GM12865 (cell line): ENCODE measurements at regions not wholly inside any gene's neighbourhood (a gene's known extent, or its start where the extent isn't known, plus 50 kb on each side); places are given as distances from the start of the nearest gene placed in this dataset.

Source experiments
- DNase-seq: peaks from one replicate; pipeline ENCODE4 v3.0.0; 2010; ENCODE audit warnings: low read depth
- H3K4me3 ChIP-seq: 2 replicates; pipeline ENCODE4 v1.5.1; 2011; ENCODE audit warnings: mild to moderate bottlenecking, low read depth, low read length, control low read depth
- TF ChIP-seq, protein P1 (sequence below): IDR thresholded peaks from 2 replicates; pipeline ENCODE4 v1.5.1; 2011; ENCODE audit warnings: low read length, control low read depth, low read depth, inconsistent platforms; ENCODE audit not compliant: insufficient read depth; ENCODE audit errors: missing control alignments

DNA sequence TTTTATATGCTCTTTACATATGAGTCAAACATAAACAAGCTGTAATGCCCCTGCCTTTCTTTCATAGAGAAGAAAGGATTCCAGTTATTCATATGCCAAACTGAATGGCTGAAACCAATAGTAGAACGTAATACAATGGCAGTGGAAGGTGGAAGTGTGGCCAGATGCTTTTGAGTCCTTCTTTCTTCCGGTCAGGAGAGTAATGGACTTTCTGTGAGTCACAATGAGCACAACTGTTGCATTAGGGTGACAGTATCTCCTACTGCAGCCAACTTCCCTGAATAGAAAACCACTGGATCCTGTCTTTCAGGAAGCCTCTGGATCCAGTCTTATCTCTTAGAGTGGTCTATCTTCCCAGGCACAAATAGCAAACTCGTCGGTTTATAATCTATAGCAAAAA lies 855.2 kb downstream of the MAT2B start:
- no peak overlapping the region for H3K4me3 ChIP-seq
- no peak for DNase-seq
- TF ChIP-seq, protein P1, sequence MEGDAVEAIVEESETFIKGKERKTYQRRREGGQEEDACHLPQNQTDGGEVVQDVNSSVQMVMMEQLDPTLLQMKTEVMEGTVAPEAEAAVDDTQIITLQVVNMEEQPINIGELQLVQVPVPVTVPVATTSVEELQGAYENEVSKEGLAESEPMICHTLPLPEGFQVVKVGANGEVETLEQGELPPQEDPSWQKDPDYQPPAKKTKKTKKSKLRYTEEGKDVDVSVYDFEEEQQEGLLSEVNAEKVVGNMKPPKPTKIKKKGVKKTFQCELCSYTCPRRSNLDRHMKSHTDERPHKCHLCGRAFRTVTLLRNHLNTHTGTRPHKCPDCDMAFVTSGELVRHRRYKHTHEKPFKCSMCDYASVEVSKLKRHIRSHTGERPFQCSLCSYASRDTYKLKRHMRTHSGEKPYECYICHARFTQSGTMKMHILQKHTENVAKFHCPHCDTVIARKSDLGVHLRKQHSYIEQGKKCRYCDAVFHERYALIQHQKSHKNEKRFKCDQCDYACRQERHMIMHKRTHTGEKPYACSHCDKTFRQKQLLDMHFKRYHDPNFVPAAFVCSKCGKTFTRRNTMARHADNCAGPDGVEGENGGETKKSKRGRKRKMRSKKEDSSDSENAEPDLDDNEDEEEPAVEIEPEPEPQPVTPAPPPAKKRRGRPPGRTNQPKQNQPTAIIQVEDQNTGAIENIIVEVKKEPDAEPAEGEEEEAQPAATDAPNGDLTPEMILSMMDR: no peak

- H3K4me3 ChIP-seq: no peak overlapping the region
- no peak for DNase-seq
- TF ChIP-seq, protein P1: no peak
Observed at GRCh38 chr5:164361986-164362385, 856.6 kb downstream of the MAT2B start.

GRCh38 chr5:164362835-164363234 lies 857.4 kb downstream of the MAT2B start:
- TF ChIP-seq, protein P1: no peak

DNA sequence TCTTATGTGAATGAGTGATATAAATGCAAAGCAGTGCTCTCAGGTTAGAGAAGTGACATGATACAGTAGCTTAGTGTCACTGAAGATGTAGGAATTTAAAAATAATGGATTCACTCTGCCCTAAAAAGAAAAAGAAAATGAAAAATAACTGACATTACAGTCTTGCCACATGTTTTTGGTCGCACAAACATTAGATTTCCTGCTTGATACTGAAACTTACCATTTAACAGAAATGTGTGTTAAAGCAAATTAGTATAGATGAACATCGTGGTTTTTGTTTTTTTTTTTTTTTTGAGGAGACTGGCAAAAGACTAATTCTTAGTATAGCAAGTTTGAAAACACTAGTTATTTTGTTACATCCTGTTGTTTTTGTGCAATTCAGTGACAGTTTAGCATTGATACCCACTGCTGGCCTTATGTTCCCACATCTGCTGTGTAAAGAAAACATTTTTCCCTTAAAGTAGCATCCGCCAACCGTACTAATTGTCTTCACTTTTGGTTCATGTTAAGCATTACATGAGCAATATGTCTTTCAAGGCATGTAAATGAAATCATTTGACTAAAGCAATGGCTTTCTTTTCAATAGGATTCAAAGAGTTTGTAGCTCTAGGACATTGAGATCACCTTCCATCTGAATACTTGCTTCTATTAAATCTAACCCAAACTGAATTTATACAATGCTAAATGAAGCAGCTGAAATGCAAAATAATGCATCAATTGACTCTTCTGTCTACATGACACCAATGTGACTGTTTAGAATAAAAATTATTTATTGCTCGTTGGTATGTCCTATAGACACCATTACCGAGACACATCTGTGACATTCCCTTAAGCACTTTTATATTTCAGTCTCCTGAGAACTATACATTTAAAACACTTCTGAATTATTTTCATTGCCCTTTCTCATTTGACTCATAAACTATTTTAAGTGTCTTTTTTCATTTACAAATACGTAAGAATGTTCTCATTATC lies 859.1 kb downstream of the MAT2B start:
- H3K4me3 ChIP-seq: no peak overlapping the region
- DNase-seq: peak; percentile 7
- TF ChIP-seq, protein P1: no peak

More at GRCh38 chr5:164362835-164363234, 857.4 kb downstream of the MAT2B start:
- H3K4me3 ChIP-seq: no peak overlapping the region
- no peak for DNase-seq

GRCh38 chr5:164370841-164371240 lies 865.4 kb downstream of the MAT2B start:
- no peak overlapping the region for H3K4me3 ChIP-seq
- DNase-seq: no peak
- TF ChIP-seq, protein P1: no peak

- no peak overlapping the region for H3K4me3 ChIP-seq
- TF ChIP-seq, protein P1: no peak
- no peak for DNase-seq
Observed at GRCh38 chr5:164372892-164373291, 867.5 kb downstream of the MAT2B start.
